Psoas muscle (tissue), 7 donors: ENCODE measurements at regions not wholly inside any gene's neighbourhood (a gene's known extent, or its start where the extent isn't known, plus 50 kb on each side); places are given as distances from the start of the nearest gene placed in this dataset.

Experiments
- ATAC-seq, 4 donors: fragments of 200-7000 bp; cut with Tn5 transposase; one replicate each; pipeline ENCODE4 v1.9.1; 2020; ENCODE audit warnings: moderate library complexity in 3 of 4, mild to moderate bottlenecking in 2 of 4
- DNase-seq, 2 donors: peaks; one replicate each; pipeline ENCODE4 v3.0.0-alpha.2; 2020
- H3K27ac ChIP-seq: fragments of 200-600 bp; one replicate; pipeline ENCODE4 v1.8.0; 2022
- H3K27me3 ChIP-seq, 3 donors: fragments of 200-600 bp in 1 of 3; one replicate each; pipeline versions ENCODE4 v1.6.1 to v1.8.0; 2013 to 2022; ENCODE audit warnings: low read length in 2 of 3, mild to moderate bottlenecking in 2 of 3, moderate library complexity in 1 of 3; ENCODE audit not compliant: insufficient read depth in 3 of 3
- H3K36me3 ChIP-seq, 2 donors: fragments of 200-600 bp in 1 of 2; one replicate each; pipeline versions ENCODE4 v1.6.1 to v1.8.0; 2013 to 2022; ENCODE audit warnings: low read depth in 1 of 2, mild to moderate bottlenecking in 1 of 2, moderate library complexity in 1 of 2; ENCODE audit not compliant: insufficient read depth in 1 of 2
- H3K4me1 ChIP-seq: fragments of 200-600 bp; one replicate; pipeline ENCODE4 v1.8.0; 2022
- H3K4me3 ChIP-seq: fragments of 200-600 bp; one replicate; pipeline ENCODE4 v1.8.0; 2022; ENCODE audit warnings: mild to moderate bottlenecking
- H3K9me3 ChIP-seq: fragments of 200-600 bp; one replicate; pipeline ENCODE4 v1.8.0; 2022
- WGBS, 3 donors: extraction: QIAGEN DNeasy Blood & Tissue Kit; methylation state at CpG; one replicate each; pipeline versions ENCODE4 v1.1.6 to v1.1.7; 2013; 5-methylcytosine and 5-hydroxymethylcytosine counted together
- intact Hi-C, 2 donors: fragments of 100-400 bp; cut with DNase I; formaldehyde crosslinking; loops; one replicate each; pipeline versions ENCODE4 v1.11.0 to v1.14.2; 2022
- TF ChIP-seq, protein P1 (sequence below): fragments of 200-600 bp; IDR thresholded peaks from one replicate; pipeline ENCODE4 v1.8.0; 2022; ENCODE audit warnings: antibody characterized with exemption
- donor health status: healthy with polysubstance abuse.
- donor health status: DM: no; HTN: no; CAD: no; lungs with moderate emphysema.
- donor health status: Bipolar disorder and iron deficiency.
- donor health status: healthy.
- donor health status: DM: yes; HTN: yes; CAD: no.
- donor health status: DM: no; HTN: no; CAD: no.
- donor health status: DM: yes; HTN: yes; CAD: no.

DNA sequence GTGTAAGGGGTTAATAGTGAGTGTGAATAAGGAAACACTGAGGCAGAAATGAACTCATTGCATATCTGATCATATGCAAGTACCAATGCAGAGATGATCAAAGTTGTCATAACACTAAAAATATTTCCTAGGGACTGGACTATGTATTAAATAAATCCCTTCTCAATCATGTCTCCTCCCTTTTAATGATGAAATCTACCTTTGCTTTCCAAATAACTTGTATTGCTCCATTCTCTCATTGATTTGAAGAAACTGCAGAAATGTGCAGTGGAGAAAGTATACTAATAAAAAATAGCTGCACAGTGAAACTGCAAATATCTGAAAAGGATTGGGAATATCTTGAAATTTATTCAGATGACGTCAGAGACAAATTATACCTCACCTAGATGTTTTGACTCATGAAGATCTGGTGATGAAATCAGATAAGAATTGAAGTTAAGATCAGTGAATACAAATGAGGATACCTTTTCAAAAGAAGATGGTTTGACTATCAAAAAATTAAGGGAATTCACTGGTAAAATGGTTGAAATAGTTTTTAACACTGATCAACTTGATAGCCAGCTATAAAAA, 1264.9 kb upstream of the USP15 start:
- TF ChIP-seq, protein P1, sequence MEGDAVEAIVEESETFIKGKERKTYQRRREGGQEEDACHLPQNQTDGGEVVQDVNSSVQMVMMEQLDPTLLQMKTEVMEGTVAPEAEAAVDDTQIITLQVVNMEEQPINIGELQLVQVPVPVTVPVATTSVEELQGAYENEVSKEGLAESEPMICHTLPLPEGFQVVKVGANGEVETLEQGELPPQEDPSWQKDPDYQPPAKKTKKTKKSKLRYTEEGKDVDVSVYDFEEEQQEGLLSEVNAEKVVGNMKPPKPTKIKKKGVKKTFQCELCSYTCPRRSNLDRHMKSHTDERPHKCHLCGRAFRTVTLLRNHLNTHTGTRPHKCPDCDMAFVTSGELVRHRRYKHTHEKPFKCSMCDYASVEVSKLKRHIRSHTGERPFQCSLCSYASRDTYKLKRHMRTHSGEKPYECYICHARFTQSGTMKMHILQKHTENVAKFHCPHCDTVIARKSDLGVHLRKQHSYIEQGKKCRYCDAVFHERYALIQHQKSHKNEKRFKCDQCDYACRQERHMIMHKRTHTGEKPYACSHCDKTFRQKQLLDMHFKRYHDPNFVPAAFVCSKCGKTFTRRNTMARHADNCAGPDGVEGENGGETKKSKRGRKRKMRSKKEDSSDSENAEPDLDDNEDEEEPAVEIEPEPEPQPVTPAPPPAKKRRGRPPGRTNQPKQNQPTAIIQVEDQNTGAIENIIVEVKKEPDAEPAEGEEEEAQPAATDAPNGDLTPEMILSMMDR, result no peak
- intact Hi-C loops, result no loop called here
- no peak for ATAC-seq

DNA sequence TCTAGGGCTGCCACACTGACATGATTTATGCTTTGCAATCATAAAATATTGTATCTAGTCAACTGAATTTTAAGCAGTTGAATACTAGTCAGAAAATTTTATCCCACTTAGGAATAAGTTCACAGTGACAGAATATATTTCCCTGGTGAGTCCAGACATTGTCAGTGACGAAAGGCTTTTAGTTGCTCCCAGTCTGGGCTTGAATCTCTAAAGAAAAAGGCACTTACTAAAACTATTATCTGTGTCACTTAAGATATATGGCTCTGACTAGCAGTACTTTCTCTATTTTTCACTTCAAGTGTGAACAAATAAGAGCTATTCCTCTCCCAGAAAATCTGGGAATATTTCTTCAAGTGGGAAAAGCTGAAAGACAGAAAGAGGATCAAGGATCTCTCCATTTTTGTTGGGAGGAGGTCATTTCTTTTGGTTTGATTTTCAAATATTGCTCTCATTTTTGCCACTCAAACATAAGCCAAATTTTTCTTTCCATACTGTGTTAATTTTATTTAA, 1262.3 kb upstream of the USP15 start:
- no peak for ATAC-seq
- 48 to 67% (median 53%) methylated on average over 1 of the region's 1 CpG for WGBS, 3 donors

More for the DNA sequence above, 1264.9 kb upstream of the USP15 start:
- no peak for DNase-seq
- H3K27ac ChIP-seq, result no peak overlapping the region
- no peaks in the 10 kb centered on the region for H3K4me1 ChIP-seq
- H3K36me3 ChIP-seq, result no peaks in the 10 kb centered on the region
- no peaks in the 10 kb centered on the region for H3K27me3 ChIP-seq
- no peaks in the 10 kb centered on the region for H3K9me3 ChIP-seq
- WGBS, 3 donors, result 65 to 69% (median 66%) methylated on average over 1 of the region's 1 CpG
- no peak overlapping the region for H3K4me3 ChIP-seq

DNA sequence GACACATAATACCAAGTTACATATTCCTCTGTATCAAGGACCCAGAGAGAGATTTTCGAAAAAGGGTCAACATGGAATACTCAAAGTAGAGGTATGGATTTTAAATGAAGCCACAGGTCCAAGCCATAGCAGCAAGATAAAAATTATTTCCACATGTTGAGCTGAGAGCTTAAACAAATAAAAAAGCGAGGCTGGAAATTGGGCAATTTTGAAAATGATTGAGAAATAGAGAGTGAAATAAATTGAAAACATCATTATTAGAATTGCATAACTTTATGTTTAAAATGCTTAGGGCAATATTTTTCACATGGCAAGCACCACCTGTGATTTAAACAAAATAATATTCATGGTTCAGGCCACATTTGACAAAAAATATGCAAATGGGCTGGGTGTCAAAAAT, 1251.0 kb upstream of the USP15 start:
- intact Hi-C loops, result no loop called here
- TF ChIP-seq, protein P1, result no peak
- H3K4me1 ChIP-seq, result no peaks in the 10 kb centered on the region
- no peaks in the 10 kb centered on the region for H3K9me3 ChIP-seq
- no peaks in the 10 kb centered on the region for H3K36me3 ChIP-seq
- WGBS, 3 donors, result 74 to 79% (median 77%) methylated on average over 2 of the region's 2 CpGs
- DNase-seq, result no peak
- H3K27me3 ChIP-seq, result no peaks in the 10 kb centered on the region
- H3K4me3 ChIP-seq, result no peak overlapping the region
- H3K27ac ChIP-seq, result no peak overlapping the region
- no peak for ATAC-seq

More for the DNA sequence above, 1262.3 kb upstream of the USP15 start:
- no peaks in the 10 kb centered on the region for H3K4me1 ChIP-seq
- H3K27me3 ChIP-seq, result no peaks in the 10 kb centered on the region
- DNase-seq, result no peak
- TF ChIP-seq, protein P1, result no peak
- H3K36me3 ChIP-seq, result no peaks in the 10 kb centered on the region
- intact Hi-C loops, result no loop called here
- H3K4me3 ChIP-seq, result no peak overlapping the region
- H3K27ac ChIP-seq, result no peak overlapping the region
- no peaks in the 10 kb centered on the region for H3K9me3 ChIP-seq

DNA sequence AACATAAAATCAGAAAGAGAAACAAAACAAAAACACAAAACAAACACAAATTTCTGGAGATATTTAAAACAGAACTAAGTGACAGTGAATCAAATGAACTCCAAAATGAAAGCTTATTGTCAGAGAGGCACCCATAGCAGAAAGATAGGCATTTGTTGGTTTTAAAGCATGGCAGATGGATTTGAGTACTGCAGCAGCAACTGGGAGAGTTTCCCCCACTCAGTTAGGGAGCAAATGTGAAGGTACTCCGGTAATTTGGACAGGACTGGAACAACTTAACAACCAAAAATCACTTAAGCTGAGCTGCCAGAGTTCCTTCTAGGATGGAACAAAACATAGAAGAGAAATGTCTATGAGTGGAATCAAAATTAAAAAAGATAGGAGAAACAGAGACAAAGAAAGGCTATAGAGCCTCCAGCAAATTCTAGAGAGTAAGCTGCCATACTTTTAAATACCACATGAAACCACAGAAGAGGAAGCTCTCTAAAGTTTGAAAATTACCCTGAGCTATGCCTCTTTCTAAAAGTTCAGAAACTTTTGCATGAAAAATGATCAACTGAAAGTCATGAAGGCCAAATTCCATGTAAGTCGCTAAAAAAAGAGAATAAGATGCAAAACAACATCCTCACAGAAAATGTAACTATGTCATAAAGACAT, 1248.3 kb upstream of the USP15 start:
- H3K4me1 ChIP-seq, result no peaks in the 10 kb centered on the region
- intact Hi-C loops, result no loop called here
- DNase-seq, result no peak
- WGBS, 3 donors, result 66 to 70% (median 69%) methylated on average over 2 of the region's 2 CpGs
- H3K27me3 ChIP-seq, result no peaks in the 10 kb centered on the region
- TF ChIP-seq, protein P1, result no peak
- no peaks in the 10 kb centered on the region for H3K9me3 ChIP-seq
- no peak overlapping the region for H3K27ac ChIP-seq
- ATAC-seq, result no peak
- no peaks in the 10 kb centered on the region for H3K36me3 ChIP-seq
- no peak overlapping the region for H3K4me3 ChIP-seq
